HCT116 (cell line): ENCODE measurements at regions not wholly inside any gene's neighbourhood (a gene's known extent, or its start where the extent isn't known, plus 50 kb on each side); places are given as distances from the start of the nearest gene placed in this dataset.

Experiments used
- ATAC-seq: fragments of 200-7000 bp; cut with Tn5 transposase; 2 replicates; pipeline ENCODE4 v1.9.1; 2020; ENCODE audit warnings: mild to moderate bottlenecking, moderate library complexity
- BruUV-seq: library from RNA; stranded (reverse); fragments of 400-500 nt; replicated peaks from 2 replicates; lab custom pipeline; 2021; lab: Mats Ljungman, UMichigan
- CTCF ChIA-PET: fragments of 300-600 bp; sonication (Branson Sonifier 250); formaldehyde crosslinking; loops from one replicate; lab custom pipeline; 2021; ENCODE audit warnings: antibody characterized with exemption; lab: Charles Lee
- POLR2A ChIA-PET: fragments of 300-600, 350-600 bp; sonication (Branson Sonifier 250); formaldehyde crosslinking; loops from one replicate; lab custom pipeline; 2021; ENCODE audit warnings: antibody characterized with exemption; lab: Charles Lee
- RAD21 ChIA-PET, 2 experiments: fragments of 300-600 bp; sonication (Branson Sonifier 250); formaldehyde crosslinking; loops; one replicate each; lab custom pipeline; 2023; ENCODE audit warnings: low total read pairs in 2 of 2; ENCODE audit not compliant: uncharacterized antibody in 2 of 2, unreplicated experiment in 2 of 2, low non-redundant PET in 1 of 2; lab: Charles Lee
- DNase-seq: peaks from one replicate; pipeline ENCODE4 v3.0.0-alpha.2; 2010; ENCODE audit warnings: low read depth, low spot score
- H2AFZ ChIP-seq: fragments of 200-600 bp; shearing (Covaris generic), sonication (generic); 2 replicates; pipeline ENCODE4 v1.6.1; 2017; ENCODE audit warnings: low read depth, mixed run types, mixed read lengths, antibody characterized with exemption, low read length; ENCODE audit not compliant: poor library complexity, severe bottlenecking
- H3K27ac ChIP-seq: 2 replicates; pipeline ENCODE4 v1.5.1; 2012; ENCODE audit warnings: low read depth, low read length
- H3K27me3 ChIP-seq: fragments of 200-600 bp; sonication (generic); 2 replicates; pipeline ENCODE4 v1.6.1; 2016; ENCODE audit warnings: mixed run types, low read length, mixed read lengths; ENCODE audit not compliant: insufficient read depth
- H3K36me3 ChIP-seq, 2 experiments: fragments of 200-500 bp in 1 of 2; fragments of 200-600 bp in 1 of 2; sonication (Bioruptor generic) in 1 of 2; sonication (generic) in 1 of 2; 2 replicates each; pipeline versions ENCODE4 v1.5.1 to v1.6.1; 2014 to 2016; ENCODE audit warnings: low read length in 2 of 2, inconsistent platforms in 1 of 2, mixed read lengths in 1 of 2, mixed run types in 1 of 2; ENCODE audit not compliant: insufficient read depth in 2 of 2, control insufficient read depth in 1 of 2
- H3K4me1 ChIP-seq, 2 experiments: fragments of 200-600 bp in 1 of 2; sonication (generic) in 1 of 2; 2 replicates each; pipeline versions ENCODE4 v1.5.1 to v1.6.1; 2012 to 2017; ENCODE audit warnings: low read length in 2 of 2, inconsistent platforms in 1 of 2, mild to moderate bottlenecking in 1 of 2, mixed read lengths in 1 of 2, mixed run types in 1 of 2, moderate library complexity in 1 of 2; ENCODE audit not compliant: insufficient read depth in 2 of 2, control insufficient read depth in 1 of 2
- H3K4me2 ChIP-seq: fragments of 200-600 bp; sonication (generic); 2 replicates; pipeline ENCODE4 v1.6.1; 2017; ENCODE audit warnings: mixed run types, low read length, mixed read lengths
- H3K4me3 ChIP-seq, 2 experiments: fragments of 200-600 bp in 1 of 2; sonication (generic) in 1 of 2; replicated peaks in 1 of 2; 2 replicates each; pipeline ENCODE4 v1.5.1; 2011 to 2016; ENCODE audit warnings: low read length in 2 of 2, control low read depth in 1 of 2, low read depth in 1 of 2, mild to moderate bottlenecking in 1 of 2, mixed read lengths in 1 of 2, mixed run types in 1 of 2
- H3K79me2 ChIP-seq: fragments of 200-600 bp; sonication (generic); 2 replicates; pipeline ENCODE4 v1.6.1; 2017; ENCODE audit warnings: mild to moderate bottlenecking, mixed run types, low read length, moderate library complexity, mixed read lengths; ENCODE audit not compliant: insufficient read depth
- H3K9ac ChIP-seq: fragments of 200-600 bp; sonication (generic); 2 replicates; pipeline ENCODE4 v1.6.1; 2016; ENCODE audit warnings: low read length, mixed read lengths
- H3K9me2 ChIP-seq: fragments of 200-600 bp; sonication (generic), shearing (Covaris generic); 2 replicates; pipeline ENCODE4 v1.6.1; 2017; ENCODE audit warnings: mixed run types, mild to moderate bottlenecking, moderate library complexity; ENCODE audit not compliant: insufficient read depth
- H3K9me3 ChIP-seq, 2 experiments: fragments of 200-500 bp in 1 of 2; fragments of 200-600 bp in 1 of 2; sonication (Bioruptor generic) in 1 of 2; sonication (generic) in 1 of 2; 2 replicates each; pipeline ENCODE4 v1.6.1; 2014 to 2017; ENCODE audit warnings: low read length in 2 of 2, mixed read lengths in 2 of 2, inconsistent platforms in 1 of 2, low read depth in 1 of 2, mild to moderate bottlenecking in 1 of 2, mixed run types in 1 of 2, moderate library complexity in 1 of 2; ENCODE audit not compliant: control insufficient read depth in 1 of 2, insufficient read depth in 1 of 2
- H4K20me1 ChIP-seq: fragments of 200-600 bp; sonication (generic), shearing (Covaris generic); 2 replicates; pipeline ENCODE4 v1.6.1; 2017; ENCODE audit warnings: mixed run types, mild to moderate bottlenecking, moderate library complexity; ENCODE audit not compliant: insufficient read depth
- ATF3 ChIP-seq: IDR thresholded peaks from 2 replicates; pipeline ENCODE4 v1.6.1; 2012
- CEBPB ChIP-seq: IDR thresholded peaks from 2 replicates; pipeline ENCODE4 v1.6.1; 2012; ENCODE audit warnings: low read depth
- CTCF ChIP-seq, 3 experiments: fragments of 200-600 bp in 1 of 3; sonication (generic) in 1 of 3; IDR thresholded peaks in 2 of 3; conservative IDR thresholded peaks in 1 of 3; 2 replicates each; pipeline ENCODE4 v1.5.1; 2012 to 2017; ENCODE audit warnings: low read depth in 2 of 3, low read length in 2 of 3, antibody characterized with exemption in 1 of 3, borderline replicate concordance in 1 of 3, control low read depth in 1 of 3, mild to moderate bottlenecking in 1 of 3, mixed read lengths in 1 of 3, mixed run types in 1 of 3, moderate library complexity in 1 of 3; ENCODE audit not compliant: insufficient read depth in 1 of 3
- EGR1 ChIP-seq: IDR thresholded peaks from 2 replicates; pipeline ENCODE4 v1.6.1; 2012; ENCODE audit warnings: low read depth
- ELF1 ChIP-seq: IDR thresholded peaks from 2 replicates; pipeline ENCODE4 v1.6.1; 2012; ENCODE audit warnings: low read depth, borderline replicate concordance
- EZH2 ChIP-seq: fragments of 200-600 bp; sonication (generic); IDR thresholded peaks from 2 replicates; pipeline ENCODE4 v1.6.1; 2017; ENCODE audit warnings: antibody characterized with exemption, mixed run types
- EZH2phosphoT487 ChIP-seq: fragments of 200-600 bp; IDR thresholded peaks from 2 replicates; pipeline ENCODE4 v1.6.1; 2018; ENCODE audit warnings: antibody characterized with exemption, borderline replicate concordance
- FOSL1 ChIP-seq: IDR thresholded peaks from 2 replicates; pipeline ENCODE4 v1.6.1; 2012; ENCODE audit warnings: low read depth
- POLR2A ChIP-seq: IDR thresholded peaks from 2 replicates; pipeline ENCODE4 v1.7.0; 2011; ENCODE audit warnings: borderline replicate concordance; ENCODE audit not compliant: insufficient read depth, insufficient read length; ENCODE audit errors: extremely low read depth
- POLR2AphosphoS5 ChIP-seq: IDR thresholded peaks from 2 replicates; pipeline ENCODE4 v1.6.1; 2011; ENCODE audit warnings: mild to moderate bottlenecking, low read depth, low read length, moderate library complexity
- RAD21 ChIP-seq: IDR thresholded peaks from 2 replicates; pipeline ENCODE4 v1.6.1; 2012; ENCODE audit warnings: low read depth, mild to moderate bottlenecking
- SIN3A ChIP-seq: IDR thresholded peaks from 2 replicates; pipeline ENCODE4 v1.6.1; 2012; ENCODE audit warnings: low read depth
- SP1 ChIP-seq: IDR thresholded peaks from 2 replicates; pipeline ENCODE4 v1.6.1; 2012; ENCODE audit warnings: low read depth
- SRF ChIP-seq: IDR thresholded peaks from 2 replicates; pipeline ENCODE4 v1.6.1; 2012; ENCODE audit warnings: low read depth
- YY1 ChIP-seq: IDR thresholded peaks from 2 replicates; pipeline ENCODE4 v1.6.1; 2011; ENCODE audit warnings: low read length, low read depth, moderate library complexity, mild to moderate bottlenecking; ENCODE audit not compliant: insufficient replicate concordance; ENCODE audit errors: extremely low read depth
- ZFX ChIP-seq: fragments of 450-650 bp; IDR thresholded peaks from 2 replicates; pipeline ENCODE4 v1.6.1; 2017
- intact Hi-C: fragments of 100-400 bp; cut with micrococcal nuclease; formaldehyde crosslinking; loops from 2 replicates; pipeline ENCODE4 v1.10.0; 2022
- TF ChIP-seq, protein P1 (sequence below): IDR thresholded peaks from 2 replicates; pipeline ENCODE4 v1.6.1; 2012
- TF ChIP-seq, protein P2 (sequence below): IDR thresholded peaks from 2 replicates; pipeline ENCODE4 v1.6.1; 2011; ENCODE audit warnings: mild to moderate bottlenecking, low read length, moderate library complexity; ENCODE audit not compliant: insufficient replicate concordance; ENCODE audit errors: extremely low read depth

- RAD21 ChIA-PET, result no interaction called here
- H3K9me3 ChIP-seq, result no peaks in the 10 kb centered on the region
- CTCF ChIA-PET, result no interaction called here
- intact Hi-C loops, result no loop called here
- no peak overlapping the region for H3K4me2 ChIP-seq
- no peak overlapping the region for H3K9ac ChIP-seq
- no peak for TF ChIP-seq CEBPB
- DNase-seq (no peak), ATAC-seq (no peak)
- H2AFZ ChIP-seq, result no peak overlapping the region
- peaks cover 5 to 15% of the 10 kb centered on the region in 2 experiments for H3K4me1 ChIP-seq
- H3K27me3 ChIP-seq, result no peaks in the 10 kb centered on the region
- H3K79me2 ChIP-seq, result no peaks in the 10 kb centered on the region
- no peaks in the 10 kb centered on the region for H4K20me1 ChIP-seq
- BruUV-seq, result no TSS peak
- no peaks in the 10 kb centered on the region for H3K9me2 ChIP-seq
- POLR2A ChIA-PET, result no interaction called here
- H3K36me3 ChIP-seq, result no peaks in the 10 kb centered on the region
- H3K27ac ChIP-seq, result no peak overlapping the region
- no peak overlapping the region for H3K4me3 ChIP-seq
Measured at GRCh38 chr7:65250216-65250615, 123.4 kb upstream of the ZNF92 start.

GRCh38 chr7:65247491-65247890, 126.2 kb upstream of the ZNF92 start:
- Histone ChIP-seq H4K20me1 (no peaks in the 10 kb centered on the region), H3K4me1 (peaks cover 0 to 8% of the 10 kb centered on the region in 2 experiments; a peak in 2 of 4 replicates), H3K4me2 (no peak overlapping the region), H3K4me3 (no peak overlapping the region), H3K9me3 (no peaks in the 10 kb centered on the region), H3K27me3 (no peaks in the 10 kb centered on the region), H3K79me2 (no peaks in the 10 kb centered on the region), H2AFZ (no peak overlapping the region), H3K9ac (no peak overlapping the region), H3K36me3 (no peaks in the 10 kb centered on the region), H3K27ac (no peak overlapping the region), H3K9me2 (no peaks in the 10 kb centered on the region)
- TF ChIP-seq ZFX, result no peak
- no peak for TF ChIP-seq SRF
- TF ChIP-seq, protein P1, sequence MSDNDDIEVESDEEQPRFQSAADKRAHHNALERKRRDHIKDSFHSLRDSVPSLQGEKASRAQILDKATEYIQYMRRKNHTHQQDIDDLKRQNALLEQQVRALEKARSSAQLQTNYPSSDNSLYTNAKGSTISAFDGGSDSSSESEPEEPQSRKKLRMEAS, result no peak
- TF ChIP-seq CEBPB, result no peak
- TF ChIP-seq RAD21, result no peak
- no peak for TF ChIP-seq POLR2A
- no peak for TF ChIP-seq ATF3
- no peak for TF ChIP-seq EZH2
- TF ChIP-seq FOSL1, result no peak
- TF ChIP-seq, protein P2, sequence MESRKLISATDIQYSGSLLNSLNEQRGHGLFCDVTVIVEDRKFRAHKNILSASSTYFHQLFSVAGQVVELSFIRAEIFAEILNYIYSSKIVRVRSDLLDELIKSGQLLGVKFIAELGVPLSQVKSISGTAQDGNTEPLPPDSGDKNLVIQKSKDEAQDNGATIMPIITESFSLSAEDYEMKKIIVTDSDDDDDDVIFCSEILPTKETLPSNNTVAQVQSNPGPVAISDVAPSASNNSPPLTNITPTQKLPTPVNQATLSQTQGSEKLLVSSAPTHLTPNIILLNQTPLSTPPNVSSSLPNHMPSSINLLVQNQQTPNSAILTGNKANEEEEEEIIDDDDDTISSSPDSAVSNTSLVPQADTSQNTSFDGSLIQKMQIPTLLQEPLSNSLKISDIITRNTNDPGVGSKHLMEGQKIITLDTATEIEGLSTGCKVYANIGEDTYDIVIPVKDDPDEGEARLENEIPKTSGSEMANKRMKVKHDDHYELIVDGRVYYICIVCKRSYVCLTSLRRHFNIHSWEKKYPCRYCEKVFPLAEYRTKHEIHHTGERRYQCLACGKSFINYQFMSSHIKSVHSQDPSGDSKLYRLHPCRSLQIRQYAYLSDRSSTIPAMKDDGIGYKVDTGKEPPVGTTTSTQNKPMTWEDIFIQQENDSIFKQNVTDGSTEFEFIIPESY, result no peak
- no peak for TF ChIP-seq EZH2phosphoT487
- TF ChIP-seq SIN3A, result no peak
- no peak for TF ChIP-seq YY1
- no peak for TF ChIP-seq CTCF (IDR thresholded peaks at IDR 0.05 in 2 of 3, conservative IDR thresholded peaks at IDR 0.05 in 1 of 3; ENCODE audit: borderline replicate concordance in 1 of 3, insufficient read depth in 1 of 3, low read depth in 2 of 3, low read length in 2 of 3)
- TF ChIP-seq EGR1, result no peak
- no peak for TF ChIP-seq ELF1
- TF ChIP-seq POLR2AphosphoS5, result no peak
- no peak for TF ChIP-seq SP1
- intact Hi-C loops, result no loop called here
- BruUV-seq, result no TSS peak
- RAD21 ChIA-PET, result no interaction called here
- DNase-seq (no peak), ATAC-seq (no peak)
- POLR2A ChIA-PET, result no interaction called here
- CTCF ChIA-PET, result no interaction called here
